Activated naive CD4-positive, alpha-beta T cell treated with anti-CD3 and anti-CD28 coated beads, Interleukin-2, amount 50 U/mL, for 72 hours (primary cell): ENCODE measurements at regions not wholly inside any gene's neighbourhood (a gene's known extent, or its start where the extent isn't known, plus 50 kb on each side); places are given as distances from the start of the nearest gene placed in this dataset.

Source experiments
- ATAC-seq, 2 donors: fragments of 150-1000 bp; cut with Tn5 transposase; 2 replicates each; pipeline ENCODE4 v1.10.0; 2021; ENCODE audit warnings: mild to moderate bottlenecking in 2 of 2, moderate library complexity in 2 of 2
- DNase-seq, 2 donors: peaks; one replicate each; pipeline ENCODE4 v3.0.0; 2021 to 2022; ENCODE audit warnings: low spot score in 2 of 2
- H3K27ac Mint-ChIP-seq, 2 donors: one replicate each; pipeline ENCODE4 v1.8.0; 2022; ENCODE audit warnings: mild to moderate bottlenecking in 2 of 2, mixed read lengths in 2 of 2
- H3K36me3 Mint-ChIP-seq, 2 donors: one replicate each; pipeline ENCODE4 v1.8.0; 2022; ENCODE audit warnings: mixed read lengths in 2 of 2
- H3K9me3 Mint-ChIP-seq, 2 donors: one replicate each; pipeline ENCODE4 v1.8.0; 2022; ENCODE audit warnings: mixed read lengths in 2 of 2

DNA sequence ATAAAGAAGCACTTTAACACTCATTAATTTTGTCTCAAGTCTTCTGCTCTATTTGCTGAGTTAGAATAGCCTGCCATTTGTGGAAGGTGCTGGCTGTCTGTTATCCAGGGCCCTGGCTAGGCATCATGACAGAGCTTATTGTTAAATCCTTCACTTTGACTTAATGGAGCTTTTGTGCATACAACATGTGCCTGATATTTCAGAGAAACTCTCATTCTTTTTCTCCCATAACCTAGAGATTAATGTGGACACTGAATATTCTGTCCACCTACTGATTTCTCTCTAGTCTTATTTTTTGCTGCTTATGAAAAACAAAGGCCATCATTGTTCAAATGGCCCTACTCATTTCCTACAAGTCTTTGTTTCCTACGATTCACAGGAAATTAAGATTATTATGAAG is 383.1 kb upstream of the HTR2A start:
- DNase-seq: no peak
- Mint-ChIP-seq H3K36me3 (no peaks in the 10 kb centered on the region), H3K27ac (no peak overlapping the region), H3K9me3 (peaks cover 0 to 10% of the 10 kb centered on the region in 2 donors)
- no peak for ATAC-seq

DNA sequence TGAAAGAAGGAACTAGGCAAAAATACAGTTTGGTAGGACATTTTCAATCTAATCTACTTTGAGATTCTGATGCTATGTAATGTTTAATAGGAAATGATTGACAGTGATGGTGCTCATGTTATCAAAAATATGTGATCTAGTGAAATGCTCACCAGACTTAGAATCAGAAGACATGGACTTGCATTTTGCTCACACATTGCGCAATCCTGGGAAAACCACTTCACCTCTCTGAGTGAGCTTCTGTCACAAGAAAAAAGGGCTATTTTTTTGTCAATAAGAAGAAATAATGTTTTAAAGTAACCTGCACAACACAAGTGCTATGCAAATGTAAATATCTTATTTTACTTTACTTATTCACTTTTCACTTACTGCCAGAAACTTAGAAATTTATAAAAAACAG is 380.9 kb upstream of the HTR2A start:
- DNase-seq: no peak
- Mint-ChIP-seq H3K27ac (no peak overlapping the region), H3K36me3 (no peaks in the 10 kb centered on the region), H3K9me3 (peaks cover 0 to 12% of the 10 kb centered on the region in 2 donors)
- ATAC-seq: no peak

DNA sequence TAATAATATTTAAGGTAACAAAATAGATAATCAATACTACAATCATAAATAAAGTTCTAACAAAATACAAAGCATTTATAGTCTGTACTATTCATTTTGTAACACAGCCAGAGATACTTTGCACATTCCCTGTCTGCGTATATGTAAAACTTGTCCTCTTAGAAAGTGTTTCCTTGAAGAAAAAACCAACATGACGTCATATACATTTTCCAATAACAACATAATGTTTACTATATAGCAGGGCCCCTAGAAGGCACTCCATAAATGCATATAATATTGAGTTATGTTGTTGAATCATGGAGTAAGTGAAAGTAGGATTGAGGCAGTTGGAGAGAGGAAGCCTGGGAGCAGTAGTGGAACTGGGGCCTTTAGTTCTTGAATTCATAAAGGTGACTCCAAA is 371.4 kb upstream of the HTR2A start:
- DNase-seq (no peak), ATAC-seq (no peak)
- H3K36me3 Mint-ChIP-seq: no peaks in the 10 kb centered on the region
- peaks cover 0 to 5% of the 10 kb centered on the region in 2 donors for H3K9me3 Mint-ChIP-seq
- no peak overlapping the region for H3K27ac Mint-ChIP-seq

DNA sequence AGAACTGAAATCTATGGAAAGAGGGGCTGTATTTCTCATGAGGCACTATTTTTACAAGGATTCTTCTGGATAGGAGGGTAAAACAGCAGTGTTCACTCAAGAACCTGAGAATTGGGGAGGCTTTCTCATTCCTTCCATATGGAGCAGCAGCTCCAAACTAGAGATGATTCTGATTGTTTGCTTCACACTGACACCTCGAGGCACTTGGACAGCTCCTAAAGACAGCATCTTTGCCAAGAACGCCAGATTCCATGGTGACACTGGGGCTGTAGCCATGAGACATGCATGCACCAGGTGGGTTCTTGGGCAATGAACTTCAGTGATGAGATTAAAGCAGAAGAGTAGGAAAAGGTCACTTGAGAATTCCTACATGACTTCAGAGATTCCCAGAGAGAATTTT is 361.5 kb upstream of the HTR2A start:
- ATAC-seq (no peak), DNase-seq (no peak)
- no peak overlapping the region for H3K27ac Mint-ChIP-seq
- H3K9me3 Mint-ChIP-seq: peaks cover 0 to 5% of the 10 kb centered on the region in 2 donors
- no peaks in the 10 kb centered on the region for H3K36me3 Mint-ChIP-seq

DNA sequence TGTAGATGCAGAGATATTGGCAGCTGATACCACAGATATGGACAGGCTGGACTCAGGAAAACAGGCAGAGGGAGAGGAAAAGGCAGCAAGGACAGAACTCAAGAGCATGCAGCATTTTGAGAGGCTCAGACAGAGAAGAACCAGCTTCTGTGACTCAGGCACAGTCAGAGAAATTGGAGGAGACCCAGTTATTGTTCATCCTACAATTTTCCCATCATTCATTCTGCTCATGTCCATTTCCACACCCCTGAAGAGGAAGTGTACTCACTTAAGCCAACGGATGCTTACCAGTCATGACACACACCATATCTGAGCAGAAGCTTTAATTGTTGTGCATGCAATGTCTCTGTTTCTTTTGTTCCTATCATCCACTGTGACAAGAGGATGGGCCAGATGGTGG is 359.8 kb upstream of the HTR2A start:
- Mint-ChIP-seq H3K36me3 (no peaks in the 10 kb centered on the region), H3K27ac (no peak overlapping the region), H3K9me3 (no peaks in the 10 kb centered on the region)
- DNase-seq (no peak), ATAC-seq (no peak)

DNA sequence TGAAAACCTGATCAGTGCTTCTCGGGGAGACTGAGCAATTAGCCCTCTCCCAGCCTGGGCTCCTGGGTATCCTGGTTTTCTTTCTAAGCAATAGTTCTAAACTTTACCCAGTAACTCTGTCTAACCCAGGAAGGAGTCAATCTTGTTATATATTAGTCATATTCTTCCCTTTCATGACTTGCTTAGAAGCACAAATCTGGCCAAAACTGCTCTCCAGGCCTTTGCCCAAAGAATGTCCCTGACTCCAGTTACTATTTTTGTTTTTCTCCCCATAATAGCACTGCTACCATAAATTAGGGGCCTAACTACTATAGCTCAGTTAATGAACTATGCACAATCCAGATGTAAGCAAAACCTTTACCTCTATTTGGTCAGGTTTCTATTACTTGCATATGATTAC is 355.8 kb upstream of the HTR2A start:
- Mint-ChIP-seq H3K36me3 (no peaks in the 10 kb centered on the region), H3K27ac (no peak overlapping the region), H3K9me3 (no peaks in the 10 kb centered on the region)
- DNase-seq (no peak), ATAC-seq (no peak)

DNA sequence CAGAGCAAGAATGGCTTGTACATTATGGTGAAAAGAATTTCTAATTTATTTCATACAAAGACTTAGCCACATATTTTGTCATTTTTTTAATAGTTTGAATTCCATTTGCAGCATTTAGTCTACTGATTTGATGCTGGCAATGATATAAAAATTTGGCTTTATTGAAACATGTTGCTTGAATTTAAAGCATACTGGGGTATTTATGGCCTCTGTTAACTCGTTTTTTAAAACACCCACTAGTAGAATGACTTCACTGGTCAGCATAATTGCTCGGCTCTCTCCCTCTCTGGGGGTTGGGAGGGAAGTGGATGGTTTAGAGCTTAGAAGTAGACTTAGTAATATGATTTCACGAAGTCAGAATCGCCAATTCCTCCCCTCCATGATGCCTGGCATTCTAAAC is 354.9 kb upstream of the HTR2A start:
- DNase-seq: no peak
- no peak overlapping the region for H3K27ac Mint-ChIP-seq
- H3K36me3 Mint-ChIP-seq: no peaks in the 10 kb centered on the region
- H3K9me3 Mint-ChIP-seq: no peaks in the 10 kb centered on the region
- no peak for ATAC-seq

DNA sequence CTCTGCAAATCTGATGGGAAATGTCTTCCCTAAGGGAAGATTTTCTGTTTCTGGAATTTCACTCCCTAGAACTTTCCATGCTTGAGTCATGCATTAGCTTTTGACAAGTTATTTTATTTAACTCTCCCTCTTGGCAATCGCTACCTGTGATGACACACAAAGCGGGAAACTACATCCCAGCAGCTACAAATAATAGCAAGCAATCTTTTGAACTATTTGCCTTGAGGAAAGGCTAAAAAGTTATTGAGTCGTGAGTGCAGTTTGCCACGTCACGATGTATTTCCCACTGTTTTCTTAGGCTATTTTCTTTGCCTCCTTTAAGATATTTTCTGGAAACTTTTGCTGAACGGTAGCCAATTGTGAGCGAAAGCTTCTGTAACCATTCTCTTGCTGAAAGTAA is 353.3 kb upstream of the HTR2A start:
- no peak overlapping the region for H3K27ac Mint-ChIP-seq
- no peak for ATAC-seq
- no peaks in the 10 kb centered on the region for H3K36me3 Mint-ChIP-seq

DNA sequence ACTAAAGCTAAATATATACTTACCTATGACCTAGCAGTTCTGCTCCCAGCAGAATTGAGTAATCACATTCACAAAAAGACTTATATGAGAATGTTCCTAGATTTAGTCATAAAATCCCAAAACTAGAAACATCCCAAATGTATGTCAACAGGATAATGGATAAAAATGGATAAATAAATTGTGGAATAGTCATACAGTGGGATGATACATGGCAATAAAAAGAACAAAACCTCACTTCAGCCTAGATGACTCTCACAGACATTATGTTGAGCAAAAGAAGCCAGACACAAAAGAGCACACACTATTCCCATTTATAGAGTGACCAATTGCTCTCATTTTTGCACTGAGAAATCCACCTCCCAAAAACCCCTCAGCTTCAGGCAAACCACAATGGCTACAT is 352.4 kb upstream of the HTR2A start:
- peaks cover 0 to 4% of the 10 kb centered on the region in 2 donors for H3K9me3 Mint-ChIP-seq
- no peaks in the 10 kb centered on the region for H3K36me3 Mint-ChIP-seq
- H3K27ac Mint-ChIP-seq: no peak overlapping the region
- ATAC-seq: no peak
- DNase-seq: no peak

More for the DNA sequence above, 353.3 kb upstream of the HTR2A start:
- no peaks in the 10 kb centered on the region for H3K9me3 Mint-ChIP-seq
- no peak for DNase-seq

DNA sequence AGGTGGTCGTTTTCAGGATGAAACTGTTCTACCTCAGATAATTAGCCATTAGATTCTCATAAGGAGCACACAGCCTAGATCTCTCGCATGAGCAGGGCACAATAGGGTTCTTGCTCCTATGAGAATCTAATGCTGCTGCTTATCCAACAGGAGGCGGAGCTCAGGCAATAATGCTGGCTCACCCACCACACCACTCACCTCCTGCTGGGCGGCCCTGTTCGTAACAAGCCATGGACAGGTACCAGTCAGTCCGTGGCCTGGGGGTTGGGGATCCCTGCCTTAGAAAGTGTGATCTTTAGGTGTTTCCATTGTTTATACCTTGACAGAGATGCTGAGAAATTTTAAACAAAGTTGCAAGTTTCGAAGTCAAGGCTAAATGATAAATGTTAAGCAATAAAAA is 344.6 kb upstream of the HTR2A start:
- H3K27ac Mint-ChIP-seq: no peak overlapping the region
- ATAC-seq (no peak), DNase-seq (no peak)
- H3K9me3 Mint-ChIP-seq: peaks cover 0 to 13% of the 10 kb centered on the region in 2 donors
- no peaks in the 10 kb centered on the region for H3K36me3 Mint-ChIP-seq

DNA sequence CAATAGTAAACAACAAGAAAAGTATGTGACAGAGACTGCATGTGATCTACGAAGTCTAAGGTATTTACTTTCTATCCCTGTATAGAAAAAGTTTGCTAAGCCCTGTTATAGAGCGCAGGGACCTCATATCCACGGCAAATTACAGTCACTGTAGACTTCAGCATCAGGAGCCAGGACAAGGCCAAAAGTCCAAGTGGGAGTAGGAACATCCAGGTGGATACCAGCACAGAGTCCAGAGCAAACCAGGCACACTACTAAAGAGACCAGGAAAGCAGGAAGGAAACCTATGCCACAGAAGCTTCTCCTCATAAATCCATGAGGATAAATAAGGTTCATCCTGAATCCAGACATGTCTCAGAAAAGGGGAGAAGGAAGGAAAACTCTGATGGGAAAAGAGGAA is 342.2 kb upstream of the HTR2A start:
- ATAC-seq (no peak), DNase-seq (no peak)
- H3K27ac Mint-ChIP-seq: no peak overlapping the region
- H3K36me3 Mint-ChIP-seq: no peaks in the 10 kb centered on the region
- H3K9me3 Mint-ChIP-seq: peaks cover 0 to 9% of the 10 kb centered on the region in 2 donors

DNA sequence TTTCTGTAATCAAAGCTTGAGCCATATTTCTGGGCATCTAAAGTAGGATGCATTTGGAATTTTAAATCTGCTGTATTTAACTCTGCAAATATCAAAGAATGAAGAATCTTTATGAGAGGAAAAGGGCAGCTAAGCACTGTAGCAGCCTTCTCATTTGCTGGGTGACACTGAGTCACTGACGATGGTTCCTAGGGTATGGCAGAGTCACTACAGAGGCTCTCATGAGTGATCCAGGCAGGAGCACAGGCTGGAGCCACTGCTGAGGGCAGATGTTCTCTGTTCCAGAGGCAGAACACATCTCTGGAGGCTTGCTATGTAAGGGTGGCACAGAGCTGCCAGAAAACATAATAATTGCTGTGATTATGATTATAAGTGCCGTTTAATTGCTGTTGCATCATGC is 340.7 kb upstream of the HTR2A start:
- ATAC-seq (no peak), DNase-seq (no peak)
- H3K36me3 Mint-ChIP-seq: no peaks in the 10 kb centered on the region
- peaks cover 0 to 9% of the 10 kb centered on the region in 2 donors for H3K9me3 Mint-ChIP-seq
- no peak overlapping the region for H3K27ac Mint-ChIP-seq

DNA sequence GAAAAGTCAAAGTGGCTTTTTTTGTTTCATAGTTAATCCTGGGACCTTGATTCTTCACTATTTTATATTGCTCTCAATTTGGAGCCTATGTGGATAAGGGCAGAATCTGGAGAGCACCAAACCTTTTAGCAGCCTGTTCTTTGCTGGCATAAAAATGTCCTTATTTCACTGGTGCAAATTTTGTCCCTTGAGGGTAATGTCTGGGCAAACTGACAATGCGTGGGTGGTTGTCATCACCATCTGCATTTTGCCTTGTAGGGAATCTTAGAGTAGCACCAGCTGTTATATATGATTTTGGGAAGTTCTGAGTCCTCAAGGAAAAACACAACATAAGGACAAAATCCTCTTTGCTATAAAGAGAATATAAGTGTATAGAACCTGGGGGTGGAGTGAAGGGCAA is 336.9 kb upstream of the HTR2A start:
- Mint-ChIP-seq H3K36me3 (no peaks in the 10 kb centered on the region), H3K9me3 (peaks cover 12% of the 10 kb centered on the region in 2 donors), H3K27ac (no peak overlapping the region)
- DNase-seq (no peak), ATAC-seq (no peak)

DNA sequence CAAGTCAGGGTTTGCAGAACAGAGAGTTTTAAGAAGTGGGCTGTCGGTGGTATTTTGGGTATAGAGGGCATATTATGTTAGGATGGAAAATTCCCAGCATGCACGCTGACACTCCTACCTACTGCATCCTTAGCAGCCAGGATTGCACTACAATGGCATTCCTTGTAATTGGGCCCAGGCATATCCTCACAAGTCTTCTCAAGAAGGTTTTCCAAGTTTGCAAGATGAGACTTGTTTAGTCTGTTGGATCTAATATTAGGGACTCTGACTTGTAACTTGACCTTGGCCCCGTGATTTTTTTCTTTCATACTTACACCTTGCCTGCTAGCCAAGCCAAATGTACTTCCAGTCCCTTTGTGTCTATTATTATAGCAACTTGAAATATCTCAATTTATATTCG is 335.7 kb upstream of the HTR2A start:
- no peak overlapping the region for H3K27ac Mint-ChIP-seq
- no peak for ATAC-seq
- no peak for DNase-seq
- H3K9me3 Mint-ChIP-seq: peaks cover 12% of the 10 kb centered on the region in 2 donors
- no peaks in the 10 kb centered on the region for H3K36me3 Mint-ChIP-seq

DNA sequence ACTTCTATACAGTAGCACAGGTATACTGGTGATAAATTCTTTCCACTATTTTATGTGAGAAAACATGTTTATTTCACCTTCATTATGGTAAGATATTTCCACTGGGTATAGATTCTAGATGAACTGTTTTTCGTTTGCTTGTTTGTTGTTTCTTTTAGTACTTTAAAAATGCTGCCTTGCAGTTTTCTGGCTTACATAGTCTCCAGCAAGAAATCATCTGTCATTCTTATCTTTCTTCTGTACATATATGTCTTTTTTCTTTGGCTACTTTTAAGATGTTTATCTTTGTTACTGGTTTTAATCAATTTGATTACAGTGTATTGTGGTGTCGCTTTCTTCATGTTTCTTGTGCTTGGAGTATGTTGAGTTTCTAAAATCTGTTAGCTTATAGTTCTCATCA is 333.3 kb upstream of the HTR2A start:
- Mint-ChIP-seq H3K9me3 (peaks cover 16% of the 10 kb centered on the region in 2 donors), H3K36me3 (peaks cover 0 to 4% of the 10 kb centered on the region in 2 donors), H3K27ac (no peak overlapping the region)
- ATAC-seq: no peak
- no peak for DNase-seq

DNA sequence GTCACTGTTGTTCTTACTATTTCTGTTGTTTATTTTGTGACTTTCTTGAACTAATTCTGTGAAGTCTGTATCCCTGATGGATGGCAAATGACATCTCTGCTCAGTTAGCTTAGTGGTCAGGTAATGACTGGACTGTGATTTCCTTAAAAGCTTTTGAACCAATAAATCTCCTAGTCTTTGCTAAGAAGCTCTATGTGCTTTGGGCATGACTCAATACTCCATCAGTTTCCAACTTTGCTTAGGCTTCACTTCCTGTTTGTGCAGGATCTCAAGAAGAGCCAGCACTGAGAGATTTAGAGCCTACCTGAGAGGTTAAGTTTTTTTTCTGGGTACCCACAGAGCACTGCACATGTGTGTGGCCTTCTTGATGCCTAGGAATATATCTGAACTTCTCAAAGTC is 329.7 kb upstream of the HTR2A start:
- H3K27ac Mint-ChIP-seq: no peak overlapping the region
- peaks cover 14 to 16% of the 10 kb centered on the region in 2 donors for H3K9me3 Mint-ChIP-seq
- DNase-seq (no peak), ATAC-seq (no peak)
- H3K36me3 Mint-ChIP-seq: peaks cover 0 to 4% of the 10 kb centered on the region in 2 donors

DNA sequence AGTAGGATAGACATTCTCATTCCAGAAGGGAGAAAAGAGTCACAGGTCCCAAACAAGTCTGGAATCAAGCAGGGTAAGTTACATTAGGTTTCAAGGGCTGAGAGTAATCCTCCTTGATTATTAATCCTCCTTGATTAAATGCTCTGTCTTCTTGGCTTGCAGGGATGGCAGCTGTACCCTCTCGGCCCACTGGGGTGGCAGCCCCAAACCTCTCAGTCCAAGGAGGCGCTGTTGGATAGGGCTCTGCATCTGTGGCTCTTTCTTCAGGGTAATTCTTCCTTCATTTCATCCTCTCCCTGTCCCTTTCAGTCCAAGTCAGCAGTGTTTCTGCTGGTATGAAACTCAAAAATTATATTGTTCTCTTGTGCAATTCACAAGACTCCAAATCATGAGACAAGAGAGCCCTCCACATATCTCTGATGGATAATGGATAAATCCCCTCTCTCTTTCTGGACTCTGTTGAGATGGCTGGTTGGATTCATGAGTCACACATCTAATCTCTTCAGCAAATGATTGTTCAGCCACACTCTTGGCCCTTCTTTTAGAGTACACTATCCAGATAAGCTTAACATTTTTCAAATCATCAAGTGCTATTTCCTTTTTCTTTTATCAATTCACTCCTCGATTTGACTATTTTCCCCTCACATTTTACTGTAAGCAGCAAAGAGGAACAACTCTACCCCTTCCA is 323.7 kb upstream of the HTR2A start:
- Mint-ChIP-seq H3K36me3 (peaks cover 0 to 2% of the 10 kb centered on the region in 2 donors), H3K9me3 (peaks cover 3 to 8% of the 10 kb centered on the region in 2 donors), H3K27ac (no peak overlapping the region)
- DNase-seq: no peak
- no peak for ATAC-seq

DNA sequence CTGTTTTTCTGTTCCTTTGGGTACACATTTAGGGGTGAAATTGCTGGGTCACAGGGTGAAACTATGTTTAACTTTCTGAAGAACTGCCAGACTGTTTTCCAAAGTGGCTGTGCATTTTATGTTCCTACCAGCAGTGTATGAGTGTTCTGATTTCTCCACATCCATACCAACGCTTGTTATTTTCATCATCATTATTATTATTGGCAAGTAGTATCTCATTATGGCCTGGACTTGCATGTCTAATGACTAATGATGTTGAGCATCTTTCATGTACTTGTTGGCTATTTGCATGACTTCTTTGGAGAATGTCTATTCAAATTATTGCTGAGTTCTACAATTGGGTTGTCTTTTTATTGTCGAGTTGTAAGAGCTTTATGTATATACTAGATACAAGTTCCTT is 321.8 kb upstream of the HTR2A start:
- ATAC-seq (no peak), DNase-seq (no peak)
- Mint-ChIP-seq H3K9me3 (peaks cover 0 to 5% of the 10 kb centered on the region in 2 donors), H3K36me3 (no peaks in the 10 kb centered on the region), H3K27ac (no peak overlapping the region)
